ENCODE measurements at regions not wholly inside any gene's neighbourhood (a gene's known extent, or its start where the extent isn't known, plus 50 kb on each side); places are given as distances from the start of the nearest gene placed in this dataset.

DNA sequence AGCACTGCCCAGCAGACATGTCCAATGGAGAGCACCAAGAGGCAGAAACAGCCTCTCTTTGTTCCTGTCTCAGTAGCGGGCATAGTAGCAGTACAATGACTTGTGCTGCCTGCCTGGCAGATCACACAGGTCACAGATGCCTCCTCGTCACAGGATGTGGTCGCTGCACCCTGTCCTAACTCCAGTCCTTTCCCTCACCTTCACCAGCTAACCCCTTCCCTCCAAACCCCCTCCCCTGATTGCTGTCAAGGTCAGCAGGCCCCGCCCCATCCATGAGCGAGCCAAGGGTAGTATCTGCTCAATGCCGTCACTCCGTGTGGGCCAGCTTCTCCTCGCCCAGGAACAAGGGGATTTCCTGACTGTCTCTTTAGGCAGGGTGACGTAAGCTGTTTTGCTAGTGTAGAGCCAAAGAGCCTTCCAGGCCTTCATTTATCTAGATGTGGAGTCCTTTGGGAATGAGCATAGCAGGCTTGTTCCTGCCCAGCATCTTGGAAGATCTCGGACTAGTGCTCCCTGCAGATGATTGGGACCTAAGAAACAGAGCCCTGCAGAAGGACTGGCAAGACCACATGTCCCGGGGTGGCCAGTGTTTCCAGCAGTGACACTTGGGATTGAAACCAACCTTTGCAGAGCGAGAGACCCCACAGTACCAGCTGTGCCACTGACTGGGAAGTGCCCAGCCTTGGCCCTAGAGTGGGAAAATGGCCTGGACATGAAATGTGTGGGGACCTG is 75.9 kb upstream of the TNRC6C start:
- peak; percentile 62 to 64 for DNase-seq (ENCODE audit: low read depth in 2 of 2)

DNA sequence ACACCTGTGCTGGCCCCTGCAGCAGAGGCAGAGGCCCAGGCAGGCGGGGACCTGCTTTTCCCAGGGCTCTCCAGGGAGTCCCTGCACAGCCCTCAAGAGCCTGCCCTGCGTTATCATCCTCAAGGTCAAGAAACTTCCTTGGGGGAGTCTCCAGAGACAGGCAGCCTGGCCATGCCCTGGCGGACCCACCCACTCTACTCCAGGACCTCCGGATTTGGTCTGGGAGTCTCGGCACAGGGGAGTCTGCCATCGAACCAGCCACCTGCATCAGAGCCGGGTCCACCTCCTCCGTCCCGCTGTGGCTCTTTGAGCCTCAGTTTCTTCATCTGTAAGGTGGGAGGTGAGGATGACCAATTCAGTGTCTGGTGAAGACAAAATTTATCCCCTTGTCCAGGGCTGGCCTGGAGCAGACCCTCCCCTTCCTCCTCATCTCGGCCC is 75.3 kb upstream of the TNRC6C start:
- DNase-seq (ENCODE audit: low read depth in 2 of 2) = no peak

- no peak for DNase-seq (ENCODE audit: low read depth in 2 of 2)
These were observed 74.5 kb upstream of the TNRC6C start for GRCh38 chr17:77884019-77884418.

GRCh38 chr17:77884967-77885641 is 73.4 kb upstream of the TNRC6C start:
- DNase-seq (ENCODE audit: low read depth in 2 of 2) = no peak

DNA sequence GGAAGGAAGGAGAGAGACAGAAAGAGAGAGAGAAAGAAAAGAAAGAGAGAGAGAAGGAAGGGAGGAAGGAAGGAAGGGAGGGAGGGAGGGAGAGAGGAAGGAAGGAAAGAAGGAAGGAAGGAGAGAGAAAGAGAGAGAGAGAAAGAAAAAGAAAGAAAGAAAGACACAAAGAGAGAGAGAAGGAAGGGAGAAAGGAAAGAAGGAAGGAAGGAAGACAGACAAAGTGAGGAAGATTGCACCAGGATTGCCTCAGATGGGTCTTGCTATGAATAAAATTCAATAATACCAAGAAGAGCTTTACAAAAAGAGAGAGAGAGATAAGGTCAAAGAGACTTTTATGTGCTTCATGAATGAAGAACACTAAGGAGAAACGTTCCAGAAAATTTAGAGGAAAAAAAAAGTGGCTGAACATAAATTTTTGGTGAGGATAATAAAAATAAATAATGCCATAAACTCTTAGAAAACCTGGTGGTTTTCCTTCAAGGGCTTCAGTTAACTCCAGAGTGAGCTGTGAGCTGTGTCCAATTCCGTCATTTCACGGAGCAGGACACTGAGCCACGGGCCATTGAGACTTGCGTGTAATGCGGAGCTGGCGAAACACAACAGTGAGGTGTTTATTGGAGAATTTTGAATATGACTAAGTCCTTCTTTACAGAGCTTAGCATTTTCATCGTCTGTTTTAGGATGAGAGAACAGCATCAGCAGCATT is 72.7 kb upstream of the TNRC6C start:
- DNase-seq (ENCODE audit: low read depth in 2 of 2) = no peak

GRCh38 chr17:77886387-77886728 is 72.1 kb upstream of the TNRC6C start:
- DNase-seq (ENCODE audit: low read depth in 2 of 2) = no peak

DNA sequence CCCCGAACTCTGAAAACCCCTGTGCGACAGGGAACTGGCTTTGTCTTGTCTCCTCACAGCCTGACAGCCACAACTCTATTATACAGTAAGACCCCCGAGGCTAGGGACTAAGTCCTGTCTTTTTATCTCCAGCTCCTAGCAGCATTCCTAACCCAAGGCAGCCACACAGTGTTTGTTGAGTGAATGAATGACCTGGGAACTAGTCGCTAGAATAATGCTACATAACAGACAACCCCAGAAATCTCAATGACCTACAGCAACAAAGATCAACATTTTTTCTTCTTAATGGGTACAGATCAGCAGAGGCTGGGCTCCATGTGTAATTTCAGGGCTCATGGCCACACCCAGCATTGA is 71.4 kb upstream of the TNRC6C start:
- DNase-seq (ENCODE audit: low read depth in 2 of 2) = no peak

DNA sequence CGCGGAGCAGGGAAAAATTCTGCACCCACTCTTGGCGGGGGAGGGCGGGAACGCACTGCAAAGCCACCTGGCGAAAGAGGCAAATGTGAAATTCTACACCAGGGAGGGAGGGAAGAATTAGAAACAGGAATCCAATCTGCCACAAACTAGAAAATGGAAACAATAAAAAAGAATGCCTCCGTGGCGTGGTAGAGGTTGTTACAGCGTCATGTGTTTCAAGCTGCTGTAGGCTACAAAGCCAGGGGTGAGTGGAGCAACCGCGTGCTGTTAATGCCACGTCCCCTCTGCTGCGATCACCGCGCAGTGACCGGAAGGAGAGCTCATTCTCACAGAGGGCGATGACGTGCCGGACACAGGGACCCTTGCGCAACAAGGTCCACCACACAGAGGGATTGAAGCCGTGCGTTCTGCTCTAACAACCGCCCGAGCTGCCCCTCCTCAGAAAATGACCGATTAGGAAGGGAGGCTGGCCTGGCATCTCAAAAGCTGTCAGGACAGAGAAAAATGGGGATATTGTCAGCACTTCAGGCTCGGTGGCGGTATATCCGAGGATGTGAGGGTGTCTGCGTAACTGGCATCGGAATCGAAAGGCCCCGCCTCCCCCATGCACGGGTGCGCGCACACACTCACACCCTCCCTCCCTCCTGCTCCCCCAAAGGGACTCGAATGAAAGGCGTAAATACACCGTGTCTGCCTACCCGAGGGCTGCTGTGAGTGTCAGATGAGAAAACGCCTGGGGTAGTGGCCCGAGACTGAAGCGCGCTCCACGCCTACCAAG is 70.8 kb upstream of the TNRC6C start:
- peak in 1 of 2 donors; percentile 54 for DNase-seq (ENCODE audit: low read depth in 2 of 2)

DNA sequence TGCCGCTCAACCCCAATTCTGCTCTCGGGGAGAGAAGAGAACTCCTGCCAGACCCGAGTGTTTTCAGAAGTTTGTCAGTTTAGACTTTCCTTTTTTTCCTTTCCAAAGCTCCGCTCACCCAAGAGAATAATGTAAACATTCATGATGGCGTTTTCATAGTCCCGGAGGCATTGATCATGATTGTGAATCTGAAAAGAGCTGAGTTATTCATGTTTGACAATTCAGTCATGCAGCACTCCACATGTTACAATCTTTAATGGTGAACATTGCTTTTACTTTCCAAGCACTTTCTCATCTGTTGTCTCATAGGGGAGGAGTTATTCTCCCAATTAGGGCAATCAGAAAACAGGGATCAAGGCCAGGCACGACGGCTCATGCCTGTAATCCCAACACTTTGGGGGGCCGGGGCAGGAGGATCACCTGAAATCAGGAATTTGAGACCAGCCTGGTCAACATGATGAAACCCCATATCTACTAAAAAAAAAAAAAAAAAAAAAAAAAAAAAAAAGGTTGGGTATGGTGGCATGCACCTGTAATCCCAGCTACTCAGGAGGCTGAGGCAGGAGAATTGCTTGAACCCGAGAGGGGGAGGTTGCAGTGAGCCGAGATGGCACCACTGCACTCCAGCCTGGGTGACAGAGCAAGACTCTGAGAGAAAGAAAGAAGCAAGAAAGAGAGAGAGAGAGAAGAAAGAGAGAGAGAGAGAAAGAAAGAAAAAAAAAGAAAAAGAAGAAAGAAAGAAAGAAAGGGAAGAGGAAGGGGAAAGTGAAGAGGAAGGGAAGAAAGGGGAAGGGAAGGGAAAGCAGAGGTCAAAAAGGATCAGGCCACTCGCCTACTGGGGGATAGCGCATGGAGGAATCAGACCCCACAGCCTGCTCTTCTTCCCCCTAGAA is 70.0 kb upstream of the TNRC6C start:
- DNase-seq (ENCODE audit: low read depth in 2 of 2) = no peak

GRCh38 chr17:77889135-77889505 is 69.4 kb upstream of the TNRC6C start:
- DNase-seq (ENCODE audit: low read depth in 2 of 2) = no peak

GRCh38 chr17:77889866-77890760 is 68.4 kb upstream of the TNRC6C start:
- no peak for DNase-seq (ENCODE audit: low read depth in 2 of 2)

- no peak for DNase-seq (ENCODE audit: low read depth in 2 of 2)
These were observed 67.7 kb upstream of the TNRC6C start for GRCh38 chr17:77890771-77891170.

- no peak for DNase-seq (ENCODE audit: low read depth in 2 of 2)
These were observed 66.9 kb upstream of the TNRC6C start for GRCh38 chr17:77891602-77892001.

- DNase-seq (ENCODE audit: low read depth in 2 of 2) = no peak
These were observed 66.5 kb upstream of the TNRC6C start for GRCh38 chr17:77892031-77892430.

DNA sequence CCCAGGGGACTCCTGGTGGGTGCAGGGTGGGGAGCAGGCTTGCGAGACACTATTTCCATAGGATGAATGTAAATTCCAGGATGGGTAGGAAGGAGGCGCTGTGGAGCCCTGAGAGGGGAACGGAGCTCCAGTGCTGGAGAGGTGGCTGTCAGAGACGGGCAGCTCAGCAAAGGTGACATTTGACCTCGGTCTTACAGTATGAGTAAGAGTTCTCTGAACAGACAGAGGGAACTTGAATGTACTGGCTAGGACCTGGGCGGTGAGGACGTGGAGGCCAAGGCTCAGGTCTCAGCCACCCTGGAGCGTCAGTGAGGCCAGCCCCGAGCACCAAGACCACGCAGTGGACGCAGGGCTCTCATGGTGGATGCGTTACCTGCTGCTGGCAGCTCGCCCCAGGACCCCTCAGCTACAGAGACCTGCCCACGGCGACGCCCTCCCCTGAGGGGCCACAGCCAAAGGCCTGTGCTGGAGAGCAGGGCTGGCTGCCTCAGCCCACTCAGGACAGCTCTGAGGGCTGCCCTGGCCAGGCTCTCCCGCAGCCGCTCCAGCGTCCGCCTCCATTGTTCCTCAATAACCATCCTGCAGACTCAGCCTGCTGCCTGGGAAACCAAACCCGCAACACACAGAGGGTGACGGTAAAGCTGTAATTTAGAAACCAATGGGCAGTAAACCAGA is 65.9 kb upstream of the TNRC6C start:
- no peak for DNase-seq (ENCODE audit: low read depth in 2 of 2)

- DNase-seq (ENCODE audit: low read depth in 2 of 2) = no peak
These were observed 65.1 kb upstream of the TNRC6C start for GRCh38 chr17:77893144-77894044.

DNA sequence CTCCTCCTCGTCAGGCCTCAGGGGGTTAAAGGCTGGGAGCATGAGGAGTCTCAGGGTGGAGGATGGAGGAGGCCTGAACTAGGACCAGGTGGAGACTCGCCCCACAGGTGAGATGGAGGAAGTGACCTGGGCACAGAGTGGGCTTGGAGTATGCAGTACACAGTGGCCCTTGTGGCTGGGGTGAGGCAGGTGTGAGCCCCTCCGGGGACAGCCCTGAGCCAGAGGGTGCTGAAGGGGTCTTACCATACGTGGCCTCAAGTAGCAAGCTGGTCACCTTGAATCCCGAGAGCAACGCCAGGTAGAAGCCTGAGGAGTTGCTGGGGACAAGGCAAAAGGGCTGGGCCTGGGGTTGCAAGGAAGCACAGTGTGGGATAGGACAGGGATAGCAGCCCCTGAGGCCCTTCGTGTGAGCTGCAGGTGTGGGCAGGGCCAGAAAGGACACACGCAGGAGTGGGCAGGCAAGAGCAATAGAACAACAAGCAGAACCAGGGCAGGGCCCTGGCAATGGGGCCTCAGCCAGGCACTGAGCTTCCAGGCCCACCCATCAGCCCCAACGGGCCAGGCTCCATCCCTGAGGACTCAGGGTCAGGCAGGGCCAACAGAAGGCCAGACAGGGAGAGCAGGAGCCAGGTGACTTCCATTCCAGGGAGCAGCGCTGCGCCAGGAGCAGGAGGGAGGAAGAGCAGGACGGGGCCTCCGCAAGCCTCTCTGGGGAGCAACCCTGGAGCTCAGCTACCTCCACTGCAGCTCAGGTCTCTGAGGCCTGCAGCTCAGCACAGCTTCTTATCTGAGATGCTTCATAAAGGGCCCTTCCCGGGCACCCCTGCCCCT is 64.2 kb upstream of the TNRC6C start:
- DNase-seq (ENCODE audit: low read depth in 2 of 2) = no peak
